Esophagus muscularis mucosa (tissue), 4 donors: ENCODE measurements at regions not wholly inside any gene's neighbourhood (a gene's known extent, or its start where the extent isn't known, plus 50 kb on each side); places are given as distances from the start of the nearest gene placed in this dataset.

Experiments
- DNase-seq: peaks from one replicate; pipeline ENCODE4 v3.0.0-alpha.2; 2017; ENCODE audit errors: extremely low spot score
- H3K27ac ChIP-seq, 4 donors: fragments of 200-600 bp; sonication (generic); replicated peaks in 1 of 4; 1 replicate in 3 of 4; 2 replicates in 1 of 4; pipeline ENCODE4 v1.5.1; 2016 to 2019; ENCODE audit warnings: mild to moderate bottlenecking in 1 of 4
- H3K27me3 ChIP-seq, 4 donors: fragments of 200-600 bp; sonication (generic); one replicate each; pipeline versions ENCODE4 v1.5.1 to v1.6.0; 2016 to 2019
- H3K36me3 ChIP-seq, 4 donors: fragments of 200-600 bp; sonication (generic); one replicate each; pipeline ENCODE4 v1.5.1; 2016 to 2019
- H3K4me1 ChIP-seq, 4 donors: fragments of 200-600 bp; sonication (generic); one replicate each; pipeline ENCODE4 v1.5.1; 2016 to 2019
- H3K4me3 ChIP-seq, 4 donors: fragments of 200-600 bp; sonication (generic); 1 replicate in 2 of 4; 2 replicates in 2 of 4; pipeline ENCODE4 v1.5.1; 2016 to 2019; ENCODE audit warnings: mild to moderate bottlenecking in 4 of 4, moderate library complexity in 1 of 4
- H3K9me3 ChIP-seq, 4 donors: fragments of 200-600 bp; sonication (generic); 1 replicate in 3 of 4; 2 replicates in 1 of 4; pipeline ENCODE4 v1.5.1; 2016 to 2019
- EP300 ChIP-seq: sonication (generic); formaldehyde crosslinking; IDR thresholded peaks from one replicate; pipeline ENCODE4 v1.6.1; 2017; ENCODE audit warnings: antibody characterized with exemption
- POLR2A ChIP-seq: fragments of 450-650 bp; IDR thresholded peaks from one replicate; pipeline ENCODE4 v1.6.1; 2017; ENCODE audit warnings: antibody characterized with exemption, moderate library complexity, mild to moderate bottlenecking, low read depth
- POLR2AphosphoS5 ChIP-seq, 2 donors: sonication (generic); formaldehyde crosslinking; IDR thresholded peaks; one replicate each; pipeline ENCODE4 v1.6.1; 2017; ENCODE audit warnings: antibody characterized with exemption in 2 of 2
- WGBS: methylation state at CpG from one replicate; pipeline ENCODE4 v1.1.5; 2018; 5-methylcytosine and 5-hydroxymethylcytosine counted together
- intact Hi-C: fragments of 100-400 bp; cut with DNase I; formaldehyde crosslinking; loops from one replicate; pipeline ENCODE4 v1.15.1; 2023
- small RNA-seq, 3 donors: library from RNA; depleted of rRNA; stranded (forward); fragments of <200 nt; gene quantifications; one replicate each; pipeline ENCODE3, GENCODE V24; 2016
- TF ChIP-seq, protein P1 (sequence below), 3 experiments: fragments of 200-600 bp in 2 of 3; fragments of 450-650 bp in 1 of 3; sonication (generic) in 2 of 3; IDR thresholded peaks; one replicate each; pipeline ENCODE4 v1.5.1; 2017 to 2019; ENCODE audit warnings: antibody characterized with exemption in 3 of 3, mild to moderate bottlenecking in 2 of 3, moderate library complexity in 1 of 3

DNA sequence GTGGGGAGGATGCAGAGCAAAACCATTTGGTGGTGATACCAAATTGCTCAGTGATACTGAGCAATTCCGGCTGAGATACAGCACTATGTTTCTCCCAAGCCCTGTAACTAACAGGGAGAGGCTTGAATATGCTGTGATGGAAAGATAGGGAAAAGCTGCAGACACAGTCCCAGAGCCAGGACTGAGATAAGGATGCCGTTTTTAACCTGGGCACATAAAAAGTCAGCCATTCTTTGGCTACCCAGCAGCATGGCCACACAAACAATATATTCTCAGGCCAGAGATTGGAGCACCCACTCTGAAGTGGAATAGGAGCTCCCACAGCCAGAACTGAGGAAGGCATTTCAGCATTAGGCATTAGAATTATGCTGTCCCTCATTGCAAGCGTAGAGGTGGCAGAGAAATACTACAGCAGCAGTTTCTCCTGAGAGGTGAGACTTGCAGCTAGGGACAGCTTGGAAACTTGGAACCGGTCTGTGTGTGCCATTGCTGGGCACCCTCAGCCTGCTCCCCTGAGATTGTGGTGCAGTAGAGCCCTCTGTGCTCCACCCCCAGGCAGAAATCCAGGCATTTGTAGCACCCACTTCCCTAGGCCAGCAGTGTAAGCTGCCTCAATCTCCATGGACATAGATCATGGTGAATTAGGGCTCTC is 346.5 kb downstream of the TMEM135 start:
- no peak for DNase-seq
- Histone ChIP-seq H3K27ac (no peak overlapping the region), H3K4me3 (no peak overlapping the region), H3K27me3 (no peaks in the 10 kb centered on the region), H3K36me3 (no peaks in the 10 kb centered on the region), H3K9me3 (peaks cover 0 to 8% (median 4%) of the 10 kb centered on the region in 4 donors), H3K4me1 (no peaks in the 10 kb centered on the region)
- WGBS: 57% methylated on average over 3 of the region's 4 CpGs
- intact Hi-C loops: no loop called here
- TF ChIP-seq EP300 (no peak), POLR2A (no peak), POLR2AphosphoS5 (IDR thresholded peaks at IDR 0.05) (no peak)
- TF ChIP-seq, protein P1, sequence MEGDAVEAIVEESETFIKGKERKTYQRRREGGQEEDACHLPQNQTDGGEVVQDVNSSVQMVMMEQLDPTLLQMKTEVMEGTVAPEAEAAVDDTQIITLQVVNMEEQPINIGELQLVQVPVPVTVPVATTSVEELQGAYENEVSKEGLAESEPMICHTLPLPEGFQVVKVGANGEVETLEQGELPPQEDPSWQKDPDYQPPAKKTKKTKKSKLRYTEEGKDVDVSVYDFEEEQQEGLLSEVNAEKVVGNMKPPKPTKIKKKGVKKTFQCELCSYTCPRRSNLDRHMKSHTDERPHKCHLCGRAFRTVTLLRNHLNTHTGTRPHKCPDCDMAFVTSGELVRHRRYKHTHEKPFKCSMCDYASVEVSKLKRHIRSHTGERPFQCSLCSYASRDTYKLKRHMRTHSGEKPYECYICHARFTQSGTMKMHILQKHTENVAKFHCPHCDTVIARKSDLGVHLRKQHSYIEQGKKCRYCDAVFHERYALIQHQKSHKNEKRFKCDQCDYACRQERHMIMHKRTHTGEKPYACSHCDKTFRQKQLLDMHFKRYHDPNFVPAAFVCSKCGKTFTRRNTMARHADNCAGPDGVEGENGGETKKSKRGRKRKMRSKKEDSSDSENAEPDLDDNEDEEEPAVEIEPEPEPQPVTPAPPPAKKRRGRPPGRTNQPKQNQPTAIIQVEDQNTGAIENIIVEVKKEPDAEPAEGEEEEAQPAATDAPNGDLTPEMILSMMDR (IDR thresholded peaks at IDR 0.05): no peak

DNA sequence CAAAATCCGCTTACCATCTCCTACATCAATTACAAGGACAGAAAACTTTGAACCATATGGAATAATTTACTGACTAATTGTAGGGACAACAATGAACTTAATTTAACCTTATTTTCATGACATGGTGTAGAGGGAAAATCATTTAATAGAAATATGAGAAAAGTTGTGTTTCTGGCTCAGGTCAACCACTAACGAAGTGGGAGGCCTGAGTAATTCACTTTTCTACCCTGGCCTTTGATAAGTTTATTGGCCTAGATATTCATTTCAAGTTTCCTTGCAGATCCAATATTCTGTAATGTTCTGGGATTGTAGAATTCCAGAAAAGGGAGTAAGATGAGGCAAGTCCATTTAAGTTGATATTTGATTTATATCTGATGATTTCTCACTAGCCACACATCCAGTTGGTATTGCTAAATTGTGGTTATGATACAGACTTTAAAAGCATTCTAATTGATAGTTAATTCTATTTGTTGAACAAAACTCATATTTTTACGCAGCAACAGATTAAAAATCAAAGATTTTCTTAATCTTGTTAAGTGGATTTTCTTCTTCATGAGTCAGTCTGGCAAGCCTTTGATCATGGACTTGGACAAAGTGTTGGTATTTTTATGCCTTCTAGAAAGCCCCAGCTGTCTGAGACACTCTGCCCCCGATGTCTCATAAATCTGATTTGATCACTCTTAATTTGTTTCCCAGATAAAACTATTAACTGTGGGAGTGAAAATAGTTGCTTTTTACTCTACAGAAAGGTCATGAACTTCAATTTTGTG is 336.5 kb downstream of the TMEM135 start:
- H3K9me3 ChIP-seq: no peaks in the 10 kb centered on the region
- intact Hi-C loops: no loop called here
- no peaks in the 10 kb centered on the region for H3K4me1 ChIP-seq
- DNase-seq: no peak
- no peak overlapping the region for H3K4me3 ChIP-seq
- H3K27ac ChIP-seq: no peak overlapping the region
- no peak for TF ChIP-seq POLR2A
- no peak for TF ChIP-seq EP300
- WGBS: 73% methylated on average over 4 of the region's 4 CpGs
- no peaks in the 10 kb centered on the region for H3K27me3 ChIP-seq
- H3K36me3 ChIP-seq: no peaks in the 10 kb centered on the region

Small RNA genes lying in the stretch of these regions (small RNA-seq; reads per million reads assigned to genes)
- 0 reads per million in 3 donors for gene AP000676.1
- 0 reads per million in 3 donors for gene RF00026
- 0 reads per million in 3 donors for gene RNU6-1135P
